MM.1S (cell line): ENCODE measurements at regions not wholly inside any gene's neighbourhood (a gene's known extent, or its start where the extent isn't known, plus 50 kb on each side); places are given as distances from the start of the nearest gene placed in this dataset.

Experiments used
- DNase-seq: peaks from one replicate; pipeline ENCODE4 v3.0.0-alpha.2; 2015
- H2AFZ ChIP-seq: fragments of 300-600 bp; sonication (generic); 2 replicates; pipeline ENCODE4 v1.6.0; 2016; ENCODE audit warnings: antibody characterized with exemption, low read length
- H3F3A ChIP-seq: fragments of 300-600 bp; sonication (generic); 2 replicates; pipeline ENCODE4 v1.6.1; 2016; ENCODE audit warnings: mild to moderate bottlenecking, antibody characterized with exemption, low read length, moderate library complexity, mixed read lengths; ENCODE audit not compliant: insufficient read depth
- H3K27ac ChIP-seq: fragments of 300-600 bp; sonication (generic); 2 replicates; pipeline ENCODE4 v1.5.1; 2016; ENCODE audit warnings: mild to moderate bottlenecking, low read length
- H3K27me3 ChIP-seq: fragments of 300-600 bp; sonication (generic); replicated peaks from 2 replicates; pipeline ENCODE4 v1.6.0; 2016; ENCODE audit warnings: low read length; ENCODE audit not compliant: insufficient read depth
- H3K36me3 ChIP-seq: fragments of 300-600 bp; sonication (generic); replicated peaks from 2 replicates; pipeline ENCODE4 v1.6.1; 2016; ENCODE audit warnings: mild to moderate bottlenecking, low read length, mixed read lengths; ENCODE audit not compliant: insufficient read depth
- H3K4me1 ChIP-seq: fragments of 300-600 bp; sonication (generic); 2 replicates; pipeline ENCODE4 v1.6.1; 2016; ENCODE audit warnings: low read length, mixed read lengths
- H3K4me2 ChIP-seq: fragments of 300-600 bp; sonication (generic); 2 replicates; pipeline ENCODE4 v1.6.0; 2016; ENCODE audit warnings: low read depth, low read length
- H3K4me3 ChIP-seq: fragments of 300-600 bp; sonication (generic); 2 replicates; pipeline ENCODE4 v1.5.1; 2016; ENCODE audit warnings: low read length, mixed read lengths
- H3K79me2 ChIP-seq: fragments of 300-600 bp; sonication (generic); 2 replicates; pipeline ENCODE4 v1.6.1; 2016; ENCODE audit warnings: mixed run types, low read length, mixed read lengths
- H3K9ac ChIP-seq: fragments of 300-600 bp; sonication (generic); 2 replicates; pipeline ENCODE4 v1.6.1; 2016; ENCODE audit warnings: low read length, mixed read lengths
- H3K9me2 ChIP-seq: fragments of 300-600 bp; sonication (generic); replicated peaks from 2 replicates; pipeline ENCODE4 v1.6.1; 2016; ENCODE audit warnings: mild to moderate bottlenecking, low read length, mixed read lengths; ENCODE audit not compliant: insufficient read depth
- H3K9me3 ChIP-seq: fragments of 300-600 bp; sonication (generic); replicated peaks from 2 replicates; pipeline ENCODE4 v1.6.1; 2016; ENCODE audit warnings: mild to moderate bottlenecking, low read length, mixed read lengths; ENCODE audit not compliant: insufficient read depth
- H4K20me1 ChIP-seq: fragments of 300-600 bp; sonication (generic); 2 replicates; pipeline ENCODE4 v1.6.1; 2016; ENCODE audit warnings: mild to moderate bottlenecking, low read length, moderate library complexity, mixed read lengths; ENCODE audit not compliant: insufficient read depth
- CTCF ChIP-seq: fragments of 300-600 bp; sonication (generic); IDR thresholded peaks from 2 replicates; pipeline ENCODE4 v1.5.1; 2016; ENCODE audit warnings: antibody characterized with exemption, low read length, mixed read lengths
- EZH2 ChIP-seq: fragments of 300-600 bp; sonication (generic); optimal IDR thresholded peaks from 2 replicates; pipeline ENCODE3; 2017; ENCODE audit warnings: low read depth, mild to moderate bottlenecking, antibody characterized with exemption, low read length, mixed read lengths
- EZH2phosphoT487 ChIP-seq: fragments of 300-600 bp; sonication (generic); IDR thresholded peaks from 2 replicates; pipeline ENCODE4 v1.6.1; 2018; ENCODE audit warnings: antibody characterized with exemption, low read length

DNA sequence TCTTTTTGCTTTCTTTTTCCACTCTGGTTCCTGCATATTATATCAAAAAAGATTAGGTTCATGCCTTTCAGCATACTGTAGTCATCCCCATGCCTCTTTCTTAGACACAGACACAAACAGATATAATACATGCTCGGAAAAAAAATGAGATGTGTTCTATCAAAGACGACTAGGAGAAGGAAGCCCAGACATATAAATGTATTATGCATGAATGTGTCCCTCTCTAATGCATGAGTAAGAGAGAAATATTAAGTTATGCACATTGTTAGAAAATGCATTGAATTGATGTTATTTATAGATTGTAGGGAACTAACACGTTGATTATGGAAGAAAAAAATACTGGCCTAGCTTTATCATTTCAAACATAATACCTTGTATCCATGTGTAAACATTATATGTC is 252.4 kb upstream of the BCHE start:
- Histone ChIP-seq H3K36me3 (no peaks in the 10 kb centered on the region), H3K79me2 (no peaks in the 10 kb centered on the region), H3K4me1 (no peaks in the 10 kb centered on the region), H4K20me1 (no peaks in the 10 kb centered on the region), H2AFZ (no peak overlapping the region), H3K9ac (no peak overlapping the region), H3K27me3 (no peaks in the 10 kb centered on the region), H3K4me3 (no peak overlapping the region), H3K4me2 (no peak overlapping the region), H3K9me2 (no peaks in the 10 kb centered on the region), H3K27ac (no peak overlapping the region), H3F3A (no peaks in the 10 kb centered on the region), H3K9me3 (no peaks in the 10 kb centered on the region)
- no peak for TF ChIP-seq EZH2
- no peak for TF ChIP-seq EZH2phosphoT487
- TF ChIP-seq CTCF, result no peak
- no peak for DNase-seq

- Histone ChIP-seq H3K9me3 (no peaks in the 10 kb centered on the region), H3K27ac (no peak overlapping the region), H2AFZ (no peak overlapping the region), H3K4me3 (no peak overlapping the region), H4K20me1 (no peaks in the 10 kb centered on the region), H3F3A (no peaks in the 10 kb centered on the region), H3K79me2 (no peaks in the 10 kb centered on the region), H3K4me2 (no peak overlapping the region), H3K27me3 (no peaks in the 10 kb centered on the region), H3K4me1 (no peaks in the 10 kb centered on the region), H3K9me2 (no peaks in the 10 kb centered on the region), H3K9ac (no peak overlapping the region), H3K36me3 (no peaks in the 10 kb centered on the region)
- TF ChIP-seq CTCF (no peak), EZH2phosphoT487 (no peak), EZH2 (no peak)
- DNase-seq, result no peak
These were observed 248.1 kb upstream of the BCHE start for GRCh38 chr3:166085164-166085856.

DNA sequence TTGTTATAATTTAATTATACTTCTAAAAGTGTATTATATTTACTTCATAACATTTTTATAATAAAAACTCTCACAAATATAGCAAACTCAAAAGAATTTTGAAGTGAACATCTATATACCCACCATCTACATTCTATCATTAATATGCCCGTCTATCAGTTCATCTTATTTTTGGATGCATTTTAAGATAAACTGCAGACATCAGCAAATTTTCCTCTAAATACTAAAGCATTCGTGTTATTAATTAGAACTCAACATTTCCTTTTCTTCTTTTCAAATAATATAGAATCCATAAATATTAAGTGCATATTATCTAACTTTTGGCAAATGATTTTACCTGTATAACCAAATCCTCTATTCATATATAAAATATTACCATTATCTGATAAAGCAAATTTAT is 242.9 kb upstream of the BCHE start:
- Histone ChIP-seq H4K20me1 (no peaks in the 10 kb centered on the region), H3K9me3 (no peaks in the 10 kb centered on the region), H2AFZ (no peak overlapping the region), H3K9me2 (no peaks in the 10 kb centered on the region), H3F3A (no peaks in the 10 kb centered on the region), H3K4me2 (no peak overlapping the region), H3K4me1 (no peaks in the 10 kb centered on the region), H3K27me3 (no peaks in the 10 kb centered on the region), H3K9ac (no peak overlapping the region), H3K36me3 (no peaks in the 10 kb centered on the region), H3K27ac (no peak overlapping the region), H3K4me3 (no peak overlapping the region), H3K79me2 (no peaks in the 10 kb centered on the region)
- TF ChIP-seq EZH2, result no peak
- TF ChIP-seq EZH2phosphoT487, result no peak
- TF ChIP-seq CTCF, result no peak
- DNase-seq, result no peak
